ENCODE measurements at regions not wholly inside any gene's neighbourhood (a gene's known extent, or its start where the extent isn't known, plus 50 kb on each side); places are given as distances from the start of the nearest gene placed in this dataset.

GRCh38 chr3:10680796-10681195, 135.2 kb upstream of the SLC6A11 start:
- no TSS peak for BruUV-seq (replicated peaks)
- Histone ChIP-seq H3K27ac (ENCODE audit: low read depth, low read length, poor library complexity, severe bottlenecking) (no peak overlapping the region), H3K4me1 (ENCODE audit: insufficient read depth, low read length, poor library complexity, severe bottlenecking) (no peaks in the 10 kb centered on the region), H3K4me2 (ENCODE audit: low read length) (no peak overlapping the region), H3K4me3 (ENCODE audit: low read depth, low read length, poor library complexity, severe bottlenecking) (no peak overlapping the region), H3K79me2 (ENCODE audit: insufficient read depth, low read depth, low read length) (no peaks in the 10 kb centered on the region), H2AFZ (ENCODE audit: low read length) (no peak overlapping the region), H3K9me2 (ENCODE audit: insufficient read depth, low read length) (no peaks in the 10 kb centered on the region), H3K36me3 (ENCODE audit: insufficient read depth, low read length) (no peaks in the 10 kb centered on the region), H3K9me3 (ENCODE audit: low read length) (no peaks in the 10 kb centered on the region), H4K20me1 (ENCODE audit: insufficient read depth, low read length) (no peaks in the 10 kb centered on the region)
- ChIA-PET CTCF (ENCODE audit: unreplicated experiment) (no interaction called here), POLR2A (interaction anchor here (0.6 kb wide), 1 partner anchor 937 kb away, joined by 3 read pairs; no protein-coding TSS in a partner anchor)
- intact Hi-C loops (cut with micrococcal nuclease; ENCODE audit: unreplicated experiment) = no loop called here
- TF ChIP-seq, protein P1, sequence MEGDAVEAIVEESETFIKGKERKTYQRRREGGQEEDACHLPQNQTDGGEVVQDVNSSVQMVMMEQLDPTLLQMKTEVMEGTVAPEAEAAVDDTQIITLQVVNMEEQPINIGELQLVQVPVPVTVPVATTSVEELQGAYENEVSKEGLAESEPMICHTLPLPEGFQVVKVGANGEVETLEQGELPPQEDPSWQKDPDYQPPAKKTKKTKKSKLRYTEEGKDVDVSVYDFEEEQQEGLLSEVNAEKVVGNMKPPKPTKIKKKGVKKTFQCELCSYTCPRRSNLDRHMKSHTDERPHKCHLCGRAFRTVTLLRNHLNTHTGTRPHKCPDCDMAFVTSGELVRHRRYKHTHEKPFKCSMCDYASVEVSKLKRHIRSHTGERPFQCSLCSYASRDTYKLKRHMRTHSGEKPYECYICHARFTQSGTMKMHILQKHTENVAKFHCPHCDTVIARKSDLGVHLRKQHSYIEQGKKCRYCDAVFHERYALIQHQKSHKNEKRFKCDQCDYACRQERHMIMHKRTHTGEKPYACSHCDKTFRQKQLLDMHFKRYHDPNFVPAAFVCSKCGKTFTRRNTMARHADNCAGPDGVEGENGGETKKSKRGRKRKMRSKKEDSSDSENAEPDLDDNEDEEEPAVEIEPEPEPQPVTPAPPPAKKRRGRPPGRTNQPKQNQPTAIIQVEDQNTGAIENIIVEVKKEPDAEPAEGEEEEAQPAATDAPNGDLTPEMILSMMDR (conservative IDR thresholded peaks at IDR 0.05; ENCODE audit: low read length) = no peak
- TF ChIP-seq EZH2phosphoT487 (IDR thresholded peaks at IDR 0.05; ENCODE audit: borderline replicate concordance, low read depth, low read length) = no peak
- DNase-seq (ENCODE audit: low spot score) = no peak

DNA sequence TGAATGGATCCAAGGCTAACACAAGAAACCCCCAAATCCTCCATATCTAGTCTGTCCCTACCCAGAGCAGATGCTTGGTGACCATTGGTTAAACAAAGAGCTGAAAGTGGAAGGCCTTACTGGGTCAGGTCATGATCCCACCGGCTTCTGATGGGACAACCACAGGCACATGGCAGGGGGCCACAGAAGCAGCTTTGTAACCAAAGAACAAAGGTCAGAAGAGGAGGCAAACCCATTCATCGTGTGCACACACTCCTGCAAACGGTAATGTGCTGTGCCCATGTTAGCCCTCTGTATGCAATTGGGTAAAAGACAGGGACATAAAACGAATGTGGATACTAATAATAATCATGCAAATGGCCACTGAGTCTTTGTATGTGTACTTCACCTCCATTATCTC, 133.3 kb upstream of the SLC6A11 start:
- Histone ChIP-seq H3K4me3 (ENCODE audit: low read depth, low read length, poor library complexity, severe bottlenecking) (no peak overlapping the region), H3K4me2 (ENCODE audit: low read length) (no peak overlapping the region), H3K36me3 (ENCODE audit: insufficient read depth, low read length) (no peaks in the 10 kb centered on the region), H3K4me1 (ENCODE audit: insufficient read depth, low read length, poor library complexity, severe bottlenecking) (no peaks in the 10 kb centered on the region), H4K20me1 (ENCODE audit: insufficient read depth, low read length) (no peaks in the 10 kb centered on the region), H3K9me2 (ENCODE audit: insufficient read depth, low read length) (no peaks in the 10 kb centered on the region), H2AFZ (ENCODE audit: low read length) (no peak overlapping the region), H3K79me2 (ENCODE audit: insufficient read depth, low read depth, low read length) (no peaks in the 10 kb centered on the region), H3K27ac (ENCODE audit: low read depth, low read length, poor library complexity, severe bottlenecking) (no peak overlapping the region), H3K9me3 (ENCODE audit: low read length) (no peaks in the 10 kb centered on the region)
- BruUV-seq (replicated peaks) = no TSS peak
- ChIA-PET POLR2A (no interaction called here), CTCF (ENCODE audit: unreplicated experiment) (no interaction called here)
- TF ChIP-seq, protein P1 (conservative IDR thresholded peaks at IDR 0.05; ENCODE audit: low read length) = no peak
- no peak for TF ChIP-seq EZH2phosphoT487 (IDR thresholded peaks at IDR 0.05; ENCODE audit: borderline replicate concordance, low read depth, low read length)
- intact Hi-C loops (cut with micrococcal nuclease; ENCODE audit: unreplicated experiment) = no loop called here
- DNase-seq (ENCODE audit: low spot score) = no peak

DNA sequence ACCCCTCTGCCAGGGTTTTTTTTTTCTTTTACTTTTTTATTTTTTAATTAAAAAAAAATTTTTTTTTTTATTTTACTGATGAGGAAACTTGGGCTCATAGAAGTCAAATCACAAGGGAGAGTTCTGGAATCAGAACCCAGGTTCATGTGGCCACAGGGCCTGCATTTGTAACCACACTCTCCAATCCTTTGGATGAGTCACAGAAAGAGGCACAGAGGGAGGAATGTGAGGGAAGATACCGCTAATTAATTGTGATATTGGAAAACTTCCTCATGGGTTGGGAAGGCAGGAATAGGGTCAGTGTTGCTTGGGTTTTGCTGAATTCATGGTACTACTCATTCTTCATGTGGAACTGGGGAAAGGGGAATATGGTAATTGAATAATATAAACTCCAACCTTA, 132.9 kb upstream of the SLC6A11 start:
- no peak overlapping the region for H3K27ac ChIP-seq (ENCODE audit: low read depth, low read length, poor library complexity, severe bottlenecking)
- H3K4me2 ChIP-seq (ENCODE audit: low read length) = no peak overlapping the region
- BruUV-seq (replicated peaks) = no TSS peak
- H3K4me1 ChIP-seq (ENCODE audit: insufficient read depth, low read length, poor library complexity, severe bottlenecking) = no peaks in the 10 kb centered on the region
- no peaks in the 10 kb centered on the region for H3K9me3 ChIP-seq (ENCODE audit: low read length)
- no peak for DNase-seq (ENCODE audit: low spot score)
- no peak for TF ChIP-seq EZH2phosphoT487 (IDR thresholded peaks at IDR 0.05; ENCODE audit: borderline replicate concordance, low read depth, low read length)
- TF ChIP-seq, protein P1 (conservative IDR thresholded peaks at IDR 0.05; ENCODE audit: low read length) = no peak
- no peaks in the 10 kb centered on the region for H3K79me2 ChIP-seq (ENCODE audit: insufficient read depth, low read depth, low read length)
- ChIA-PET POLR2A (no interaction called here), CTCF (ENCODE audit: unreplicated experiment) (no interaction called here)
- H3K36me3 ChIP-seq (ENCODE audit: insufficient read depth, low read length) = no peaks in the 10 kb centered on the region
- intact Hi-C loops (cut with micrococcal nuclease; ENCODE audit: unreplicated experiment) = no loop called here
- no peak overlapping the region for H2AFZ ChIP-seq (ENCODE audit: low read length)
- no peaks in the 10 kb centered on the region for H4K20me1 ChIP-seq (ENCODE audit: insufficient read depth, low read length)
- no peaks in the 10 kb centered on the region for H3K9me2 ChIP-seq (ENCODE audit: insufficient read depth, low read length)
- H3K4me3 ChIP-seq (ENCODE audit: low read depth, low read length, poor library complexity, severe bottlenecking) = no peak overlapping the region

All from OCI-LY7 (cell line).